Thyroid gland (tissue), 4 donors: ENCODE measurements at regions not wholly inside any gene's neighbourhood (a gene's known extent, or its start where the extent isn't known, plus 50 kb on each side); places are given as distances from the start of the nearest gene placed in this dataset.

Source experiments
- POLR2A ChIP-seq, 2 donors: fragments of 450-650 bp; IDR thresholded peaks; one replicate each; pipeline ENCODE4 v1.6.1; 2017; ENCODE audit warnings: antibody characterized with exemption in 2 of 2, mild to moderate bottlenecking in 2 of 2, moderate library complexity in 1 of 2
- TF ChIP-seq, protein P1 (sequence below), 6 experiments: fragments of 200-600 bp in 3 of 6; fragments of 450-650 bp in 3 of 6; sonication (generic) in 3 of 6; IDR thresholded peaks; one replicate each; pipeline ENCODE4 v1.5.1; 2016 to 2019; ENCODE audit warnings: antibody characterized with exemption in 6 of 6, mild to moderate bottlenecking in 2 of 6, inconsistent platforms in 1 of 6, moderate library complexity in 1 of 6

DNA sequence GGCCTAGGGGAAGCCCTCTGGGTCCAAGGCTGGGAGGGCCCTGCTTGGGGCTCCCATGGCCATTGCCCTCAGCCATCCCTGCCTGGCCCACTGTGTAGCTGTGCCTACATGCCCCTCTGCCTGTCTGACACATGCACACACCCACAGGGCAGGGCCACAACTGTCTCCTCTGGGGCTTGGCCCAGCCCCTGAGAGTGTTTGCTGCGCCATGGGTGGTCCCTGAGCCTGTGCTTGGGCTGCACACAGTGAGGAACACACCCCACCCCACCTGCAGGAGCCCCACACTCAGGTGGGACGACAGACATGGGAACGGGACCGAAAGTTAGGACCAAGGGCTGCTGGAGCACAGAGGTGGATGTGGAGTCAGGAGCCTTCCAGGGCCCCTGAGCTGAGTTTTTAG is 489.5 kb downstream of the TBC1D22A start:
- TF ChIP-seq, protein P1, sequence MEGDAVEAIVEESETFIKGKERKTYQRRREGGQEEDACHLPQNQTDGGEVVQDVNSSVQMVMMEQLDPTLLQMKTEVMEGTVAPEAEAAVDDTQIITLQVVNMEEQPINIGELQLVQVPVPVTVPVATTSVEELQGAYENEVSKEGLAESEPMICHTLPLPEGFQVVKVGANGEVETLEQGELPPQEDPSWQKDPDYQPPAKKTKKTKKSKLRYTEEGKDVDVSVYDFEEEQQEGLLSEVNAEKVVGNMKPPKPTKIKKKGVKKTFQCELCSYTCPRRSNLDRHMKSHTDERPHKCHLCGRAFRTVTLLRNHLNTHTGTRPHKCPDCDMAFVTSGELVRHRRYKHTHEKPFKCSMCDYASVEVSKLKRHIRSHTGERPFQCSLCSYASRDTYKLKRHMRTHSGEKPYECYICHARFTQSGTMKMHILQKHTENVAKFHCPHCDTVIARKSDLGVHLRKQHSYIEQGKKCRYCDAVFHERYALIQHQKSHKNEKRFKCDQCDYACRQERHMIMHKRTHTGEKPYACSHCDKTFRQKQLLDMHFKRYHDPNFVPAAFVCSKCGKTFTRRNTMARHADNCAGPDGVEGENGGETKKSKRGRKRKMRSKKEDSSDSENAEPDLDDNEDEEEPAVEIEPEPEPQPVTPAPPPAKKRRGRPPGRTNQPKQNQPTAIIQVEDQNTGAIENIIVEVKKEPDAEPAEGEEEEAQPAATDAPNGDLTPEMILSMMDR (IDR thresholded peaks at IDR 0.05): no peak
- no peak for TF ChIP-seq POLR2A (IDR thresholded peaks at IDR 0.05)
